Activated CD8-positive, alpha-beta memory T cell treated with anti-CD3 and anti-CD28 coated beads for 48 hours (primary cell): ENCODE measurements at regions not wholly inside any gene's neighbourhood (a gene's known extent, or its start where the extent isn't known, plus 50 kb on each side); places are given as distances from the start of the nearest gene placed in this dataset.
"Not testable (repeated sequence)": the region's sequence is repeated elsewhere in the genome, so short reads cannot be mapped to it uniquely, and the experiment has no call there.

Experiments
- DNase-seq, 3 experiments: peaks; one replicate each; pipeline ENCODE4 v3.0.0-alpha.2; 2020; ENCODE audit warnings: low read depth in 2 of 3, low spot score in 2 of 3

DNA sequence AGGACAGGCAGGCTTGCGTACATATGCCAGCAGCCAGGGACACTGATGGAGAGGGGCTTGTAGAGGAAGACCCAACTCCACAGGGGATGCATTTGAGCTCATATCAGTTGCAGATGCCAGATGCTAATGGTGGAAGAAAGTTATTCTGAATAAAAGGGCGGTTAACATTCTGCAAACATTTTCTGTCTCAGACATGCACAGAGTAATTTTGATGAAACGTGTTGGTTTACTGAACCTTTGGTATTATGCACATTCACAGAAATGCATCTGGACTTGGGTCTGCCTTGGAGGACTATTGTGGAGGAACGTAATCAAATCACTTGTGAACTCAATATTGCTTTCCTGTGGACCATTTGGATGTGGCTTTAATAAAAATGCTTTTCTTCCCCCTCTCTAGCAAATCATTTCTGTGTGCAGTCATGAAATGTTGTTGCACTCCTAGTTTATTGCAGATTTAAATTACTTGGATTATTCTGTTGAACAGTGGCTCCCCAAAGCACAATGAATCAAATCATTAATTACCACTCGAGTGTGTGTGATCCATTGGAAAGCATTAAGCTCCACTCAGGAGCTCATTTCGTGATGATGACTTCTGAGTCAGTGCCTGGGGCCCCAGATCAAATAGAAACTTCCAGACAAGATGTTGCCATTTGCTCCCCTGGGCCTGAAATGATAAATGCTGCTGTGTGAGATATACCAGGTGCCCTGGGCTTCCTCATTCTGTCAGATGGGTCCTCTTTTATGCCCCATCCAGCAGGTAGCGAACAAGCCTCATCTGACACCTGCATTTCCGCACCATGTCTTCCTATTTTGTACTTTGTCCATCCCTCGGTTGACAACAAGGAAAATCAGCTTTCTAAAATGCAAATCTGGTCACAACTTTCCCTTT is 697.0 kb upstream of the HS6ST1 start:
- DNase-seq: no peak

DNA sequence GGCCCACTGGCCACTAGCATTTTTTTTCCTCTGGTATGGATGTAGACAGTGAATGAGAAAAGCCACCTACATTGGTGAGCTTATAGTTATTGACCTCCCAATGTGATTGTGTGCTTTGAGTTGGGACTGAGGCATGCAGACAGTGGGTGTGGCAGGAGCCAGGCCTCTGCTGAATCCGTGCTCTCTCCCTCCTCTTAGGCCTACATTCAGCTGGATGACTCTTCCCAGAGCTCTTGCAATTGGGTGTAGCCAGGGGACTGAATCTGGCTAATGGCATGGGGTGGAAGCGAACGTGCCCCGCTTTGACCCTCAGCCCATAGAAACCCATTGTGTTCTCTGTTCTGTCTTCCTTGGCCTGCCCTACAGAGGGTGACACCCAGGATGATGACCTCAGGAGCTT is 698.3 kb upstream of the HS6ST1 start:
- no peak for DNase-seq

- no peak for DNase-seq
Measured at GRCh38 chr2:129024796-129025195, 706.1 kb upstream of the HS6ST1 start.

GRCh38 chr2:129035992-129036391 is 717.3 kb upstream of the HS6ST1 start:
- no peak for DNase-seq

- DNase-seq: not testable (repeated sequence)
Measured at GRCh38 chr2:129043677-129044076, 725.0 kb upstream of the HS6ST1 start.

GRCh38 chr2:129046475-129046874 is 727.8 kb upstream of the HS6ST1 start:
- DNase-seq: not testable (repeated sequence)

DNA sequence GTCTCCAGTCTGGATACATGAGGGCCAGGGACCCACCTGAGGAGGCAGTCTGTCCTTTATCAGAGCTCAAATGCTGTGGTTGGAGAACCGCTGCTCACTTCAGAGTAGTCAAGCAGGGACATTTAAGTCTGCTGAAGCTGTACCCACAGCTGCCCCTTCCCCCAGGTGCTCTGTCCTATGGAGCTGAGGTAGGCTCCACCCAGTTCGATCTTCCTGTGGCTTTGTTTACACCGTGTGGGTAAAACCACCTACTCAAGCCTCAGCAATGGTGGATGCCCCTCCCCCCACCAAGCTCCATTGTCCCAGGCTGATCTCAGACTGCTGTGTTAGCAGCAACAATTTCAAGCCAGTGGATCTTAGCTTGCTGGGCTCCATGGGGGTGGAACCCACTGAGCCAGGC is 731.4 kb upstream of the HS6ST1 start:
- DNase-seq: no peak

DNA sequence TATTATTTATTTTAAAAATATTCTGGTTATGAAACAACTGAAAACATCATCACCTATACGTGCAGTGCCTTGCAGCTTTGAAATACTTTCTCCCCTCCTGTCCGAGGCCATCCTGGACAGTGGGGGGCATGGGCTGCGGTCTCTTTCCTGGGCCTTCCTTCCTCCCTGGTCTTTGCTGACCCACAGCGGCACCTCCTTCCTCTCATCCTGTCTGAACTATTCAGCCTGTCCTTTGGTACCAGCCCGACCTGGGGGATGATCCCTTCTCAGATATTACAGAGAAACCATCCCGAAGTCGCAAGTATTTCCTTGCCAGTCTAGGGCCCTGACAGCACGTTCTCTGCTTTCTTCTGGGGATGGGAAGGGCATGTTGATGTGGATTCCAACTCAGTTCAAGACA is 736.6 kb upstream of the HS6ST1 start:
- DNase-seq: no peak

DNA sequence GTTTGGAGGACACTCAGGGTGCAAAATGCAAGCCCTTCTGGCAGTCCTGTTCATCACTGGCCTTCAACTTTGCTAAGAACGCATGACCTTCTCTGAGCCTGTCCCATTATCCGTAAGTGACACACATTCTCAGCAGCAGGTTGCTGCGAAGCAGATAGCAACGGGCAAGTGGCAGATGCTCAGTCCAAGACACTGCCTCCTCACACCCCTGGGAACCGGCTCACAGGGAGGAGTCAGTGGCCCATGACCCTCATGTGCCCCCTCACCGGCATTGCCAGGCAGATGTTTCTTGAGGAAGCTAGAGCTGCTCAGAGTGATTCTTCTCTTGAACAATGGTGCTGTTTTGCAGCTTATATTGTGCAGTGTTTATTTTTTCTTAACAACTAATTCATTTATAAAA is 737.2 kb upstream of the HS6ST1 start:
- DNase-seq: no peak

DNA sequence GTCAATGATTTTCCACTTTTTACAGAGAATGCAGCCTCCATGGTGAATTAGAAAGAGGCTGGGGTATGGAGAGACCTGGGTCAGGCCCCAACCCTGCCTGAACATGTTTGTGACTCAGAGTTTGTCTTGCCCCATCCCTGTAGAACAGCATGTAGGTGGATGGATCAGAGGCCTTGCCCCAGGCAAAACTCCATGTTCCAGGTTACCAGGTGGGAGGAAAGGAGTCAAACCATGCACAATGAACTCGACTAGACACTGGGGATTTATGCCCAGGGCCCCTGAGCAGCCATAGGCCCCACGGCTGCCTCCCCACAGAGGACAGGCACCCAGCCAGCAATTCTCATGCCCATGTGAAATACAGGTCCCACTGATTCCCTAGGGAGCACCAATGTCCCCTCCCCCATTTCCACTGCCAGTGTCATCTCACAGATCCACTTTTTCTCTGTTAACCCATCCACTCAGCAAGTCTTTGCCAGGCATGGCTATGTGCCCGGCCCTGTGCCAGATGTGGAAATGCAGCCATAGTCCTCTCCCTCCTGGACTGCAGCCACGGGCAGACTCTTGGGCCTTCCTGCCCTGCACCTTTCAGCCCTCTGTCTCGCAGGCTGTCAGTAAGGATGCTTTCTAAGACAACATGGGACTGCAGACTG is 737.8 kb upstream of the HS6ST1 start:
- no peak for DNase-seq

GRCh38 chr2:129056959-129057317 is 738.3 kb upstream of the HS6ST1 start:
- no peak for DNase-seq

GRCh38 chr2:129058981-129059380 is 740.3 kb upstream of the HS6ST1 start:
- DNase-seq: no peak

GRCh38 chr2:129059476-129059875 is 740.8 kb upstream of the HS6ST1 start:
- DNase-seq: no peak

- no peak for DNase-seq
Measured at GRCh38 chr2:129061069-129061768, 742.6 kb upstream of the HS6ST1 start.

GRCh38 chr2:129061769-129062121 is 743.1 kb upstream of the HS6ST1 start:
- DNase-seq: no peak

DNA sequence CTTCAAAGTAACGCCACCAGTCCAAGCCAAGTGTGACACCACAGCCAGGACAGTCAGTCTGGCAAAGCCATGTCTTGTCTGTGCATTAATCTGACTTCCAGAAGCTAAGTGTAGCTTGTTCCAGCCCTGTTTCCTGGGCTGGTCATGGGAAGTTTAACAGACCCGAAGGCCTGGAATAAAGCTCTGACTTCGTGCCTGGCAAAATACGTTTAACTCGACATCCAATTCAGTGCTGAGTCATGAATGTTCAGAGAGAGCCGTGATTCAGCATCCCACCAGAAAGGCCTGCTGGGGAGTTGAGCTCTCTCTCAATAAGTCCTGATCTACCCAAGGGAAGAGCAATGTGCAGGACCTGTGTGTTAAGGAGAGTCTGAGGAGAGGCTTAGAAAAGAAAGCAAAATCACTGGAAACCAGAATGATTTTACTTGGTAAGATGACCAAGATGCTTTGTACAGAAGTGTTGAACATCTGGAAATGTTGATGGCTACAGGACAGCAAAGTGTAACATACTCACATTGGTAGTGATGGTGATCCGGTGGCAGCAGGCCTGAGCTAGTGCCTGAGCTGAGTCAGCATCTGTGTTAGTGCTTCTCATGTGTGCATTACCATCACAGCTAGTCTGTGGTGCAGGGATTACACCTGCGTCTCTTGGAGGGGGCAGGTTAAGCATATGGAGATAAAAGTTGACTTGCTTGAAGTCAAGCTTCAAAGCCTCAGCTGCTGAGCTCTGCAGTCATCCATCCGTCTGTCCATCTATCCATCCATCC is 743.7 kb upstream of the HS6ST1 start:
- no peak for DNase-seq

DNA sequence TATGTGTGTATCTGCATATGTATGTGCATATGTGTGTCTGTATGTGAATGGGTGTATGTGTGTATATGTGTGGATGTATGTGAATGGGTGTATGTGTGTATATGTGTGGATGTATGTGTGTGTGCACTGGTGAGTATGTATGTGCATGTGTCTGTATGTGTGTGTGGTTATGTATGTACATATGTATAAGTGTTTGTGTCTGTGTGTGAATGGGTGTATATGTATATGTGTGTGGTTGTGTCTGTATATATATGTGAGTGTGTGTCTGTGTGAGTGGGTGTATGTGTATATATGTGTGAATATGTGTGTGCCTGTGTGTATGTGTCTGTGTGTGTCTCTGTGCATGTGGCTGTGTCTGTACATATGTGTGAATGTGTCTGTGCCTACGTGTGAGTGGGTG is 748.4 kb upstream of the HS6ST1 start:
- DNase-seq: no peak

GRCh38 chr2:129067953-129068352 is 749.3 kb upstream of the HS6ST1 start:
- no peak for DNase-seq

- no peak for DNase-seq
Measured at GRCh38 chr2:129068543-129068942, 749.9 kb upstream of the HS6ST1 start.

DNA sequence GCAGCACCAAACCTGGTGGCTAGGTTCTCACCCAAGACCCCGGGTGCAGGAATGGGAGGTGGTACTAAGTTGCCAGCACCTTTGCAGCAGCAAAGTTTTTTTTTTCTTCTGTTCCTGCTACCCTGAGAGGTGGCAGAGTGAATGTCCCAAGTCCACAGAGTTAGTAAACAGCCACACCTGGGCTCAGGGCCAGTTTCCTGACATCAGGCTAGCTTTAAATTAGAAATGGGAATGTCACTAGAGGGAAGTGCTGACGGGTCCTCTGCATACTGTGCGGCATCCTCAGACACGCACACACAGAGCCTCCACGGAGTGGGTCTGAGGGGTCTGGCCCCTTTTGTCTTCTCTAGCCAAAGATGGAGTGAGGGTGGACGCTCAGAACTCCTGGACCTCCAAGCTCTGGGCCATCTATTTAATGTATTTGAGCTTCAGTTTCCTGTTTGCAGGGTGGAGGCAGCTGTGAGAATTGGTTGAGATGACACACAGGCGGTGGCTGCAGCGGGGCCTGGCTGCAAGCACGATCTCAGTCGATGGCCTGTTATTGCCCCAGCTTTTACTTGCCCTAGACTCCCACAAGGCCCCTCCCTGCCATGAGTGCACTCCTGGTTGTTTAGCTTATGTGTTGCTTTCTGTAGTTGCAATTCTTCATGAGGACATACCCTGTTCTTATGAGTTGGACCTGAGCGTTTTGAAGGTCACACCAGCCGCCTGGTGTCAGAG is 751.4 kb upstream of the HS6ST1 start:
- DNase-seq: no peak

DNA sequence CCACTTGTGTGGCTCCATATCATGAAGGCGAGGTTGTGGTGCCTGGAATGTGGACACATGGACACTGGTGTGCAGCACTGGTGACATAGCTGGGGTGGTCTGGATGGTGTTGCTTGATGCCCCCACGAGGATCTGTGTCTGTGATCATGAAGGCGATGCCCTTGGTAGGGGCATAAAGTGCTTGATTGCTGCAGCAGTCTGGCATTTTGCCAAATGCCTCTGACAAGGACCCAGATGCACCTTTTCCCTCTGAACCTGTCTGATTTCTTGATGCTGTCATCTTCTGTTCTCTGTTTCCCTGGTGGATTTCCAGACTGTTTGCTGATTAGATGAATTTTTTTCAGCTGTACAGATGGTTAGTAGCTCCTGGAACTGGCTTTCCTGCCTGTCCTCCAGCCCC is 752.0 kb upstream of the HS6ST1 start:
- DNase-seq: no peak
